PC-9 (cell line): ENCODE measurements at regions not wholly inside any gene's neighbourhood (a gene's known extent, or its start where the extent isn't known, plus 50 kb on each side); places are given as distances from the start of the nearest gene placed in this dataset.
"Not testable (repeated sequence)": the region's sequence is repeated elsewhere in the genome, so short reads cannot be mapped to it uniquely, and the experiment has no call there.

Experiments
- EZH2 ChIP-seq: fragments of 200-600 bp; sonication (generic); IDR thresholded peaks from 2 replicates; pipeline ENCODE4 v1.8.0; 2017; ENCODE audit warnings: antibody characterized with exemption, low read depth
- TF ChIP-seq, protein P1 (sequence below): fragments of 200-600 bp; sonication (generic); conservative IDR thresholded peaks from 2 replicates; pipeline ENCODE4 v1.6.1; 2017; ENCODE audit warnings: mixed run types, antibody characterized with exemption, mild to moderate bottlenecking, moderate library complexity

DNA sequence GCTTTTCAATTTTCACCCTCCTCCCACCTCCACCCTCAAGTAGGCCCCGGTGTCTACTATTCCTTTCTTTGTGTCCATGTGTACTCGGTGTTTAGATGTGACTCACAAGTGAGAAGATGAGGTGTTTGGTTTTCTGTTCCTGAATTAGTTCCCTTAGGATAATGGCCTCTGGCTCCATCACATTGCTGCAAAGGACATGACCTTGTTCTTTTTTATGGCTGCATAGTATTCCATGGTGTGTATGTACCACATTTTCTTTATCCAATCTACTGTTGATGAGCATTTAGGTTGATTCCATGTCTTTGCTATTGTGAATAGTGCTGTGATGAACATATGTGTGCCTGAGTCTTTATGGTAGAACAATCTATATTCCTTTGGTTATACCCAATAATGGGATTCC lies 125.1 kb upstream of the RAB18 start:
- TF ChIP-seq, protein P1, sequence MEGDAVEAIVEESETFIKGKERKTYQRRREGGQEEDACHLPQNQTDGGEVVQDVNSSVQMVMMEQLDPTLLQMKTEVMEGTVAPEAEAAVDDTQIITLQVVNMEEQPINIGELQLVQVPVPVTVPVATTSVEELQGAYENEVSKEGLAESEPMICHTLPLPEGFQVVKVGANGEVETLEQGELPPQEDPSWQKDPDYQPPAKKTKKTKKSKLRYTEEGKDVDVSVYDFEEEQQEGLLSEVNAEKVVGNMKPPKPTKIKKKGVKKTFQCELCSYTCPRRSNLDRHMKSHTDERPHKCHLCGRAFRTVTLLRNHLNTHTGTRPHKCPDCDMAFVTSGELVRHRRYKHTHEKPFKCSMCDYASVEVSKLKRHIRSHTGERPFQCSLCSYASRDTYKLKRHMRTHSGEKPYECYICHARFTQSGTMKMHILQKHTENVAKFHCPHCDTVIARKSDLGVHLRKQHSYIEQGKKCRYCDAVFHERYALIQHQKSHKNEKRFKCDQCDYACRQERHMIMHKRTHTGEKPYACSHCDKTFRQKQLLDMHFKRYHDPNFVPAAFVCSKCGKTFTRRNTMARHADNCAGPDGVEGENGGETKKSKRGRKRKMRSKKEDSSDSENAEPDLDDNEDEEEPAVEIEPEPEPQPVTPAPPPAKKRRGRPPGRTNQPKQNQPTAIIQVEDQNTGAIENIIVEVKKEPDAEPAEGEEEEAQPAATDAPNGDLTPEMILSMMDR, result not testable (repeated sequence)
- TF ChIP-seq EZH2, result not testable (repeated sequence)
